Epidermal melanocyte (primary cell): ENCODE measurements at regions not wholly inside any gene's neighbourhood (a gene's known extent, or its start where the extent isn't known, plus 50 kb on each side); places are given as distances from the start of the nearest gene placed in this dataset.

Experiments
- DNase-seq: peaks from one replicate; pipeline ENCODE4 v3.0.0; 2011; ENCODE audit warnings: low spot score; ENCODE audit not compliant: insufficient read length

GRCh38 chr13:53200498-53201453 lies 172.2 kb downstream of the OLFM4 start:
- no peak for DNase-seq

GRCh38 chr13:53201454-53202225 lies 173.0 kb downstream of the OLFM4 start:
- DNase-seq, result no peak

GRCh38 chr13:53204598-53204997 lies 176.0 kb downstream of the OLFM4 start:
- no peak for DNase-seq

- DNase-seq, result no peak
Observed at GRCh38 chr13:53206455-53206854, 177.8 kb downstream of the OLFM4 start.

- DNase-seq, result no peak
Observed at GRCh38 chr13:53207556-53207955, 178.9 kb downstream of the OLFM4 start.

GRCh38 chr13:53214433-53214832 lies 185.8 kb downstream of the OLFM4 start:
- no peak for DNase-seq

- DNase-seq, result no peak
Observed at GRCh38 chr13:53215563-53215962, 186.9 kb downstream of the OLFM4 start.

GRCh38 chr13:53216773-53217172 lies 188.2 kb downstream of the OLFM4 start:
- DNase-seq, result no peak

- no peak for DNase-seq
Observed at GRCh38 chr13:53217194-53217593, 188.6 kb downstream of the OLFM4 start.

- DNase-seq, result no peak
Observed at GRCh38 chr13:53220038-53220437, 191.4 kb downstream of the OLFM4 start.

- no peak for DNase-seq
Observed at GRCh38 chr13:53237696-53238095, 209.1 kb downstream of the OLFM4 start.

- DNase-seq, result no peak
Observed at GRCh38 chr13:53238261-53238660, 209.6 kb downstream of the OLFM4 start.

GRCh38 chr13:53240401-53241025 lies 211.9 kb downstream of the OLFM4 start:
- no peak for DNase-seq

- no peak for DNase-seq
Observed at GRCh38 chr13:53241891-53242348, 213.3 kb downstream of the OLFM4 start.

GRCh38 chr13:53249236-53249635 lies 220.6 kb downstream of the OLFM4 start:
- no peak for DNase-seq

- DNase-seq, result peak; percentile 24
Observed at GRCh38 chr13:53250272-53250875, 221.8 kb downstream of the OLFM4 start.

GRCh38 chr13:53250977-53251376 lies 222.4 kb downstream of the OLFM4 start:
- no peak for DNase-seq

- no peak for DNase-seq
Observed at GRCh38 chr13:53254500-53254899, 225.9 kb downstream of the OLFM4 start.

- no peak for DNase-seq
Observed at GRCh38 chr13:53255795-53256194, 227.2 kb downstream of the OLFM4 start.

- DNase-seq, result no peak
Observed at GRCh38 chr13:53260594-53260993, 232.0 kb downstream of the OLFM4 start.

GRCh38 chr13:53264751-53265385 lies 236.3 kb downstream of the OLFM4 start:
- DNase-seq, result no peak
